GM23248 (cell line): ENCODE measurements at regions not wholly inside any gene's neighbourhood (a gene's known extent, or its start where the extent isn't known, plus 50 kb on each side); places are given as distances from the start of the nearest gene placed in this dataset.

Experiments used
- EZH2 ChIP-seq: fragments of 200-600 bp; sonication (generic); IDR thresholded peaks from 2 replicates; pipeline ENCODE4 v1.6.1; 2018; ENCODE audit warnings: antibody characterized with exemption, mild to moderate bottlenecking; ENCODE audit not compliant: insufficient read depth, poor library complexity, severe bottlenecking
- EZH2phosphoT487 ChIP-seq: fragments of 200-600 bp; sonication (generic); IDR thresholded peaks from 2 replicates; pipeline ENCODE4 v1.6.1; 2018; ENCODE audit warnings: antibody characterized with exemption, moderate library complexity, mild to moderate bottlenecking, low read depth; ENCODE audit not compliant: insufficient read depth

- no peak for TF ChIP-seq EZH2
- TF ChIP-seq EZH2phosphoT487, result no peak
These were observed 987.2 kb downstream of the PDHA2 start for GRCh38 chr4:96827086-96827485.
